ENCODE measurements at regions not wholly inside any gene's neighbourhood (a gene's known extent, or its start where the extent isn't known, plus 50 kb on each side); places are given as distances from the start of the nearest gene placed in this dataset.

- H3K4me1 ChIP-seq (ENCODE audit: control insufficient read depth, insufficient read depth, low read length): peaks cover 8% of the 10 kb centered on the region
- no peaks in the 10 kb centered on the region for H3K9me3 ChIP-seq (ENCODE audit: control insufficient read depth, insufficient read depth, low read length)
- no peak overlapping the region for H3K9ac ChIP-seq (ENCODE audit: low read depth, low read length)
- no peak overlapping the region for H3K27ac ChIP-seq (ENCODE audit: low read depth, low read length)
- no peaks in the 10 kb centered on the region for H3K36me3 ChIP-seq (ENCODE audit: control insufficient read depth, insufficient read depth, low read length)
- no peaks in the 10 kb centered on the region for H3K27me3 ChIP-seq (ENCODE audit: control insufficient read depth, insufficient read depth, low read length)
- no peak overlapping the region for H3K4me3 ChIP-seq (ENCODE audit: low read depth, low read length)
Measured at GRCh38 chr10:131646551-131647525, 254.0 kb upstream of the PPP2R2D start.

GRCh38 chr10:131647789-131648188 lies 253.0 kb upstream of the PPP2R2D start:
- Histone ChIP-seq H3K36me3 (ENCODE audit: control insufficient read depth, insufficient read depth, low read length) (no peaks in the 10 kb centered on the region), H3K27me3 (ENCODE audit: control insufficient read depth, insufficient read depth, low read length) (no peaks in the 10 kb centered on the region), H3K27ac (ENCODE audit: low read depth, low read length) (no peak overlapping the region), H3K9me3 (ENCODE audit: control insufficient read depth, insufficient read depth, low read length) (no peaks in the 10 kb centered on the region), H3K9ac (ENCODE audit: low read depth, low read length) (no peak overlapping the region), H3K4me3 (ENCODE audit: low read depth, low read length) (no peak overlapping the region), H3K4me1 (ENCODE audit: control insufficient read depth, insufficient read depth, low read length) (peaks cover 17% of the 10 kb centered on the region)

GRCh38 chr10:131648386-131649020 lies 252.3 kb upstream of the PPP2R2D start:
- Histone ChIP-seq H3K27me3 (ENCODE audit: control insufficient read depth, insufficient read depth, low read length) (no peaks in the 10 kb centered on the region), H3K9ac (ENCODE audit: low read depth, low read length) (no peak overlapping the region), H3K36me3 (ENCODE audit: control insufficient read depth, insufficient read depth, low read length) (no peaks in the 10 kb centered on the region), H3K9me3 (ENCODE audit: control insufficient read depth, insufficient read depth, low read length) (no peaks in the 10 kb centered on the region), H3K4me1 (ENCODE audit: control insufficient read depth, insufficient read depth, low read length) (peaks cover 19% of the 10 kb centered on the region), H3K27ac (ENCODE audit: low read depth, low read length) (no peak overlapping the region), H3K4me3 (ENCODE audit: low read depth, low read length) (no peak overlapping the region)

- Histone ChIP-seq H3K27me3 (ENCODE audit: control insufficient read depth, insufficient read depth, low read length) (no peaks in the 10 kb centered on the region), H3K9ac (ENCODE audit: low read depth, low read length) (no peak overlapping the region), H3K4me3 (ENCODE audit: low read depth, low read length) (no peak overlapping the region), H3K4me1 (ENCODE audit: control insufficient read depth, insufficient read depth, low read length) (peaks cover 19% of the 10 kb centered on the region), H3K36me3 (ENCODE audit: control insufficient read depth, insufficient read depth, low read length) (no peaks in the 10 kb centered on the region), H3K9me3 (ENCODE audit: control insufficient read depth, insufficient read depth, low read length) (no peaks in the 10 kb centered on the region), H3K27ac (ENCODE audit: low read depth, low read length) (no peak overlapping the region)
Measured at GRCh38 chr10:131649617-131650016, 251.2 kb upstream of the PPP2R2D start.

GRCh38 chr10:131650169-131650705 lies 250.6 kb upstream of the PPP2R2D start:
- Histone ChIP-seq H3K36me3 (ENCODE audit: control insufficient read depth, insufficient read depth, low read length) (no peaks in the 10 kb centered on the region), H3K9me3 (ENCODE audit: control insufficient read depth, insufficient read depth, low read length) (no peaks in the 10 kb centered on the region), H3K27me3 (ENCODE audit: control insufficient read depth, insufficient read depth, low read length) (no peaks in the 10 kb centered on the region), H3K4me3 (ENCODE audit: low read depth, low read length) (no peak overlapping the region), H3K4me1 (ENCODE audit: control insufficient read depth, insufficient read depth, low read length) (peaks cover 19% of the 10 kb centered on the region), H3K27ac (ENCODE audit: low read depth, low read length) (no peak overlapping the region), H3K9ac (ENCODE audit: low read depth, low read length) (no peak overlapping the region)

GRCh38 chr10:131650771-131651673 lies 249.8 kb upstream of the PPP2R2D start:
- H3K27me3 ChIP-seq (ENCODE audit: control insufficient read depth, insufficient read depth, low read length): no peaks in the 10 kb centered on the region
- H3K4me3 ChIP-seq (ENCODE audit: low read depth, low read length): no peak overlapping the region; the same call in 1 of the 2 replicates
- H3K9me3 ChIP-seq (ENCODE audit: control insufficient read depth, insufficient read depth, low read length): no peaks in the 10 kb centered on the region
- H3K4me1 ChIP-seq (ENCODE audit: control insufficient read depth, insufficient read depth, low read length): peaks cover 19% of the 10 kb centered on the region
- H3K9ac ChIP-seq (ENCODE audit: low read depth, low read length): no peak overlapping the region
- H3K36me3 ChIP-seq (ENCODE audit: control insufficient read depth, insufficient read depth, low read length): no peaks in the 10 kb centered on the region
- H3K27ac ChIP-seq (ENCODE audit: low read depth, low read length): no peak overlapping the region

GRCh38 chr10:131651674-131652437 lies 249.0 kb upstream of the PPP2R2D start:
- H3K9me3 ChIP-seq (ENCODE audit: control insufficient read depth, insufficient read depth, low read length): no peaks in the 10 kb centered on the region
- H3K9ac ChIP-seq (ENCODE audit: low read depth, low read length): no peak overlapping the region
- no peaks in the 10 kb centered on the region for H3K36me3 ChIP-seq (ENCODE audit: control insufficient read depth, insufficient read depth, low read length)
- peaks cover 19% of the 10 kb centered on the region for H3K4me1 ChIP-seq (ENCODE audit: control insufficient read depth, insufficient read depth, low read length)
- peak overlapping the region; percentile 54 for H3K27ac ChIP-seq (ENCODE audit: low read depth, low read length)
- H3K27me3 ChIP-seq (ENCODE audit: control insufficient read depth, insufficient read depth, low read length): no peaks in the 10 kb centered on the region
- H3K4me3 ChIP-seq (ENCODE audit: low read depth, low read length): peak overlapping the region; percentile 8; the same call in 1 of the 2 replicates

- H3K27me3 ChIP-seq (ENCODE audit: control insufficient read depth, insufficient read depth, low read length): no peaks in the 10 kb centered on the region
- H3K9me3 ChIP-seq (ENCODE audit: control insufficient read depth, insufficient read depth, low read length): no peaks in the 10 kb centered on the region
- no peak overlapping the region for H3K4me3 ChIP-seq (ENCODE audit: low read depth, low read length)
- H3K4me1 ChIP-seq (ENCODE audit: control insufficient read depth, insufficient read depth, low read length): peaks cover 19% of the 10 kb centered on the region
- no peak overlapping the region for H3K9ac ChIP-seq (ENCODE audit: low read depth, low read length)
- no peaks in the 10 kb centered on the region for H3K36me3 ChIP-seq (ENCODE audit: control insufficient read depth, insufficient read depth, low read length)
- no peak overlapping the region for H3K27ac ChIP-seq (ENCODE audit: low read depth, low read length)
Measured at GRCh38 chr10:131652438-131653139, 248.2 kb upstream of the PPP2R2D start.

GRCh38 chr10:131653140-131653539 lies 247.7 kb upstream of the PPP2R2D start:
- Histone ChIP-seq H3K9me3 (ENCODE audit: control insufficient read depth, insufficient read depth, low read length) (no peaks in the 10 kb centered on the region), H3K27ac (ENCODE audit: low read depth, low read length) (no peak overlapping the region), H3K4me3 (ENCODE audit: low read depth, low read length) (no peak overlapping the region), H3K4me1 (ENCODE audit: control insufficient read depth, insufficient read depth, low read length) (peaks cover 19% of the 10 kb centered on the region), H3K36me3 (ENCODE audit: control insufficient read depth, insufficient read depth, low read length) (no peaks in the 10 kb centered on the region), H3K27me3 (ENCODE audit: control insufficient read depth, insufficient read depth, low read length) (no peaks in the 10 kb centered on the region), H3K9ac (ENCODE audit: low read depth, low read length) (no peak overlapping the region)
